GM10266 (cell line): ENCODE measurements at regions not wholly inside any gene's neighbourhood (a gene's known extent, or its start where the extent isn't known, plus 50 kb on each side); places are given as distances from the start of the nearest gene placed in this dataset.

Source experiments
- DNase-seq: peaks from one replicate; pipeline ENCODE4 v3.0.0; 2012; ENCODE audit errors: extremely low spot score
- CTCF ChIP-seq: IDR thresholded peaks from 2 replicates; pipeline ENCODE4 v1.5.1; 2012; ENCODE audit warnings: mild to moderate bottlenecking, low read depth; ENCODE audit not compliant: control insufficient read depth, insufficient read depth; ENCODE audit errors: missing control alignments

DNA sequence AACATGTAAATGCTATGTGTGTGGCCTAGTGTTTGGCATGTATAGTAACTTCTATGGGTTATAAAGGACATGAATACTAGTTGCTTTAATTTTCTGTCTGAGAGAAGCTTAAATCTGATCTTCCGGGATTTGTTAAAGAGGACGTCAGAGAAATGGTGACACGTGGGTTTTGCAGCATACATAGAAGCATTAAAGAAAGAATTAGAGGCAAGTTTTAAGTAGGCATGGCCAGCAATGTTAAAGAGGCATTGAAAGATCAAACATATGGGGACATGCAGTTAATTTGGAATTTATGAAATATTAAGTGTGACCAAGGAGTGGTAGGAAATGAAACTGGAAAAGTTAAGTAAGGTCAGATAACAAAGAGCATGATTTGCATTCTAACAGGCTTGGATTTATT, 311.4 kb upstream of the RIOK2 start:
- TF ChIP-seq CTCF, result no peak
- DNase-seq, result no peak

DNA sequence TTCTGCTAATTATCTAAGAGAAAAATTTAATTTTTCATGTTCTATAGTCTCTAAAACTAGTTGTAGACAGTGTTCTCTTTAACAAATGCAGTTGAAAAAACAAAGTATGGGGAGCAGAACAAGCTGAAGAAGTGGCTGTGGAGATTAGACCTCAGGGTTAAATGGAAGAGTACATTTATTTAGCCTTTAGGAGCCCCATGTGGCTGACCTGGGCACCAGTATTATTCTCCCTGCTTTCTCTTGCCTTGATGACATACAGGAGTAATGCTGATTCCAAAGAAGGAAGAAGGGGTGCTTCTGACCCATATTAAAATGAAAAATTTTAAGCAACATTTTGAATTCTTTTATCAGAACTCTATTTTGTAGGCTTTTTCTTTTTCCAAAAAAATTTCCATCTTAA, 312.3 kb upstream of the RIOK2 start:
- DNase-seq, result no peak
- no peak for TF ChIP-seq CTCF

GRCh38 chr5:97496037-97496436, 313.0 kb upstream of the RIOK2 start:
- TF ChIP-seq CTCF, result no peak
- DNase-seq, result no peak

- DNase-seq, result no peak
- no peak for TF ChIP-seq CTCF
These were observed 315.6 kb upstream of the RIOK2 start for GRCh38 chr5:97498657-97499056.

GRCh38 chr5:97499605-97500004, 316.6 kb upstream of the RIOK2 start:
- no peak for DNase-seq

GRCh38 chr5:97501286-97501964, 318.4 kb upstream of the RIOK2 start:
- no peak for DNase-seq
- no peak for TF ChIP-seq CTCF

More at GRCh38 chr5:97499605-97500004, 316.6 kb upstream of the RIOK2 start:
- no peak for TF ChIP-seq CTCF

GRCh38 chr5:97501965-97502305, 318.9 kb upstream of the RIOK2 start:
- no peak for TF ChIP-seq CTCF
- no peak for DNase-seq
